ENCODE measurements at regions not wholly inside any gene's neighbourhood (a gene's known extent, or its start where the extent isn't known, plus 50 kb on each side); places are given as distances from the start of the nearest gene placed in this dataset.

GRCh38 chr5:73314395-73315257 lies 134.0 kb downstream of the FOXD1 start:
- TF ChIP-seq EZH2 (IDR thresholded peaks at IDR 0.05): no peak
- no peak for TF ChIP-seq FOXP2 (optimal IDR thresholded peaks at IDR 0.05; ENCODE audit: control extremely low read depth, extremely low read length, insufficient read depth)
- no peak for TF ChIP-seq POLR2AphosphoS5 (IDR thresholded peaks at IDR 0.05; ENCODE audit: borderline replicate concordance, low read depth, low read length)
- Histone ChIP-seq H3K9ac (ENCODE audit: insufficient read length) (no peak overlapping the region), H3K9me3 (ENCODE audit: low read depth, low read length) (no peaks in the 10 kb centered on the region), H3K4me3 (no peak overlapping the region), H3K27ac (no peak overlapping the region), H3K36me3 (ENCODE audit: insufficient read depth, low read length) (no peaks in the 10 kb centered on the region)
- DNase-seq (ENCODE audit: low read depth, low spot score): no peak

GRCh38 chr5:73312872-73313510 lies 135.6 kb downstream of the FOXD1 start:
- Histone ChIP-seq H3K9me3 (ENCODE audit: low read depth, low read length) (no peaks in the 10 kb centered on the region), H3K9ac (ENCODE audit: insufficient read length) (no peak overlapping the region), H3K4me3 (no peak overlapping the region), H3K27ac (no peak overlapping the region), H3K36me3 (ENCODE audit: insufficient read depth, low read length) (no peaks in the 10 kb centered on the region)
- TF ChIP-seq POLR2AphosphoS5 (IDR thresholded peaks at IDR 0.05; ENCODE audit: borderline replicate concordance, low read depth, low read length) (no peak), FOXP2 (optimal IDR thresholded peaks at IDR 0.05; ENCODE audit: control extremely low read depth, extremely low read length, insufficient read depth) (no peak), EZH2 (IDR thresholded peaks at IDR 0.05) (no peak)
- DNase-seq (ENCODE audit: low read depth, low spot score): no peak

GRCh38 chr5:73312146-73312871 lies 136.3 kb downstream of the FOXD1 start:
- H3K36me3 ChIP-seq (ENCODE audit: insufficient read depth, low read length): no peaks in the 10 kb centered on the region
- no peak overlapping the region for H3K27ac ChIP-seq
- H3K9ac ChIP-seq (ENCODE audit: insufficient read length): no peak overlapping the region
- no peak for DNase-seq (ENCODE audit: low read depth, low spot score)
- no peaks in the 10 kb centered on the region for H3K9me3 ChIP-seq (ENCODE audit: low read depth, low read length)
- H3K4me3 ChIP-seq: no peak overlapping the region
- TF ChIP-seq FOXP2 (optimal IDR thresholded peaks at IDR 0.05; ENCODE audit: control extremely low read depth, extremely low read length, insufficient read depth) (no peak), EZH2 (IDR thresholded peaks at IDR 0.05) (no peak), POLR2AphosphoS5 (IDR thresholded peaks at IDR 0.05; ENCODE audit: borderline replicate concordance, low read depth, low read length) (no peak)

- Histone ChIP-seq H3K9ac (ENCODE audit: insufficient read length) (no peak overlapping the region), H3K27ac (no peak overlapping the region), H3K4me3 (no peak overlapping the region), H3K9me3 (ENCODE audit: low read depth, low read length) (no peaks in the 10 kb centered on the region), H3K36me3 (ENCODE audit: insufficient read depth, low read length) (no peaks in the 10 kb centered on the region)
- no peak for DNase-seq (ENCODE audit: low read depth, low spot score)
- TF ChIP-seq FOXP2 (optimal IDR thresholded peaks at IDR 0.05; ENCODE audit: control extremely low read depth, extremely low read length, insufficient read depth) (no peak), POLR2AphosphoS5 (IDR thresholded peaks at IDR 0.05; ENCODE audit: borderline replicate concordance, low read depth, low read length) (no peak), EZH2 (IDR thresholded peaks at IDR 0.05) (no peak)
These were observed 137.1 kb downstream of the FOXD1 start for GRCh38 chr5:73311291-73312110.

GRCh38 chr5:73307645-73308355 lies 134.8 kb downstream of the TMEM174 start:
- no peak for DNase-seq (ENCODE audit: low read depth, low spot score)
- TF ChIP-seq POLR2AphosphoS5 (IDR thresholded peaks at IDR 0.05; ENCODE audit: borderline replicate concordance, low read depth, low read length) (no peak), EZH2 (IDR thresholded peaks at IDR 0.05) (no peak), FOXP2 (optimal IDR thresholded peaks at IDR 0.05; ENCODE audit: control extremely low read depth, extremely low read length, insufficient read depth) (no peak)
- H3K27ac ChIP-seq: no peak overlapping the region
- no peak overlapping the region for H3K4me3 ChIP-seq
- no peaks in the 10 kb centered on the region for H3K36me3 ChIP-seq (ENCODE audit: insufficient read depth, low read length)
- H3K9me3 ChIP-seq (ENCODE audit: low read depth, low read length): no peaks in the 10 kb centered on the region
- no peak overlapping the region for H3K9ac ChIP-seq (ENCODE audit: insufficient read length)

- no peak for DNase-seq (ENCODE audit: low read depth, low spot score)
- H3K36me3 ChIP-seq (ENCODE audit: insufficient read depth, low read length): no peaks in the 10 kb centered on the region
- no peak overlapping the region for H3K27ac ChIP-seq
- H3K4me3 ChIP-seq: no peak overlapping the region
- no peak for TF ChIP-seq FOXP2 (optimal IDR thresholded peaks at IDR 0.05; ENCODE audit: control extremely low read depth, extremely low read length, insufficient read depth)
- TF ChIP-seq POLR2AphosphoS5 (IDR thresholded peaks at IDR 0.05; ENCODE audit: borderline replicate concordance, low read depth, low read length): no peak
- TF ChIP-seq EZH2 (IDR thresholded peaks at IDR 0.05): no peak
- no peaks in the 10 kb centered on the region for H3K9me3 ChIP-seq (ENCODE audit: low read depth, low read length)
- H3K9ac ChIP-seq (ENCODE audit: insufficient read length): no peak overlapping the region
These were observed 133.8 kb downstream of the TMEM174 start for GRCh38 chr5:73306741-73307275.

- no peaks in the 10 kb centered on the region for H3K36me3 ChIP-seq (ENCODE audit: insufficient read depth, low read length)
- no peaks in the 10 kb centered on the region for H3K9me3 ChIP-seq (ENCODE audit: low read depth, low read length)
- no peak overlapping the region for H3K9ac ChIP-seq (ENCODE audit: insufficient read length)
- no peak overlapping the region for H3K4me3 ChIP-seq
- H3K27ac ChIP-seq: no peak overlapping the region
- no peak for DNase-seq (ENCODE audit: low read depth, low spot score)
- TF ChIP-seq EZH2 (IDR thresholded peaks at IDR 0.05) (no peak), POLR2AphosphoS5 (IDR thresholded peaks at IDR 0.05; ENCODE audit: borderline replicate concordance, low read depth, low read length) (no peak), FOXP2 (optimal IDR thresholded peaks at IDR 0.05; ENCODE audit: control extremely low read depth, extremely low read length, insufficient read depth) (no peak)
These were observed 133.2 kb downstream of the TMEM174 start for GRCh38 chr5:73306078-73306719.
